Mucosa of rectum (tissue), 2 donors: ENCODE measurements at regions not wholly inside any gene's neighbourhood (a gene's known extent, or its start where the extent isn't known, plus 50 kb on each side); places are given as distances from the start of the nearest gene placed in this dataset.

Experiments
- H3K27ac ChIP-seq, 2 donors: one replicate each; pipeline ENCODE4 v1.7.0; 2013; ENCODE audit warnings: inconsistent platforms in 2 of 2, low read depth in 2 of 2, low read length in 2 of 2
- H3K27me3 ChIP-seq, 2 donors: one replicate each; pipeline ENCODE4 v1.7.0; 2013; ENCODE audit warnings: low read length in 2 of 2; ENCODE audit not compliant: control insufficient read depth in 2 of 2, insufficient read depth in 2 of 2
- H3K36me3 ChIP-seq, 2 donors: one replicate each; pipeline ENCODE4 v1.7.0; 2013; ENCODE audit warnings: low read length in 2 of 2; ENCODE audit not compliant: control insufficient read depth in 2 of 2, insufficient read depth in 2 of 2
- H3K4me1 ChIP-seq, 2 donors: one replicate each; pipeline ENCODE4 v1.7.0; 2013; ENCODE audit warnings: low read length in 2 of 2, mild to moderate bottlenecking in 1 of 2; ENCODE audit not compliant: control insufficient read depth in 2 of 2, insufficient read depth in 2 of 2
- H3K4me3 ChIP-seq, 2 donors: one replicate each; pipeline ENCODE4 v1.7.0; 2013; ENCODE audit warnings: low read length in 2 of 2
- H3K9ac ChIP-seq, 2 donors: one replicate each; pipeline ENCODE4 v1.7.0; 2013; ENCODE audit warnings: low read length in 2 of 2, low read depth in 1 of 2, mild to moderate bottlenecking in 1 of 2
- H3K9me3 ChIP-seq, 2 donors: one replicate each; pipeline ENCODE4 v1.7.0; 2013; ENCODE audit warnings: low read length in 2 of 2; ENCODE audit not compliant: control insufficient read depth in 2 of 2
- donor health status: healthy.
- donor health status: Normal muscosa, but diverticular disease.

GRCh38 chr14:34111953-34112352 lies 161.1 kb upstream of the EGLN3 start:
- no peak overlapping the region for H3K27ac ChIP-seq
- no peak overlapping the region for H3K4me3 ChIP-seq
- no peaks in the 10 kb centered on the region for H3K27me3 ChIP-seq
- no peak overlapping the region for H3K9ac ChIP-seq
- H3K9me3 ChIP-seq: no peaks in the 10 kb centered on the region
- no peaks in the 10 kb centered on the region for H3K36me3 ChIP-seq
- H3K4me1 ChIP-seq: no peaks in the 10 kb centered on the region

- no peaks in the 10 kb centered on the region for H3K4me1 ChIP-seq
- H3K4me3 ChIP-seq: no peak overlapping the region
- H3K9me3 ChIP-seq: no peaks in the 10 kb centered on the region
- H3K36me3 ChIP-seq: no peaks in the 10 kb centered on the region
- no peaks in the 10 kb centered on the region for H3K27me3 ChIP-seq
- H3K9ac ChIP-seq: no peak overlapping the region
- H3K27ac ChIP-seq: no peak overlapping the region
Measured at GRCh38 chr14:34111505-34111904, 160.6 kb upstream of the EGLN3 start.

GRCh38 chr14:34110531-34110930 lies 159.7 kb upstream of the EGLN3 start:
- no peaks in the 10 kb centered on the region for H3K9me3 ChIP-seq
- no peaks in the 10 kb centered on the region for H3K4me1 ChIP-seq
- no peaks in the 10 kb centered on the region for H3K27me3 ChIP-seq
- H3K9ac ChIP-seq: no peak overlapping the region
- no peak overlapping the region for H3K27ac ChIP-seq
- H3K4me3 ChIP-seq: no peak overlapping the region
- H3K36me3 ChIP-seq: no peaks in the 10 kb centered on the region

GRCh38 chr14:34107441-34107840 lies 156.6 kb upstream of the EGLN3 start:
- H3K9ac ChIP-seq: no peak overlapping the region
- H3K27me3 ChIP-seq: no peaks in the 10 kb centered on the region
- no peaks in the 10 kb centered on the region for H3K9me3 ChIP-seq
- no peaks in the 10 kb centered on the region for H3K36me3 ChIP-seq
- H3K27ac ChIP-seq: no peak overlapping the region
- H3K4me3 ChIP-seq: no peak overlapping the region
- H3K4me1 ChIP-seq: no peaks in the 10 kb centered on the region

GRCh38 chr14:34106310-34106709 lies 155.4 kb upstream of the EGLN3 start:
- Histone ChIP-seq H3K4me3 (no peak overlapping the region), H3K36me3 (no peaks in the 10 kb centered on the region), H3K27ac (no peak overlapping the region), H3K9me3 (no peaks in the 10 kb centered on the region), H3K4me1 (no peaks in the 10 kb centered on the region), H3K9ac (no peak overlapping the region), H3K27me3 (no peaks in the 10 kb centered on the region)

- Histone ChIP-seq H3K36me3 (no peaks in the 10 kb centered on the region), H3K27me3 (no peaks in the 10 kb centered on the region), H3K9ac (no peak overlapping the region), H3K9me3 (no peaks in the 10 kb centered on the region), H3K4me3 (no peak overlapping the region), H3K27ac (no peak overlapping the region), H3K4me1 (peaks cover 0 to under 1% of the 10 kb centered on the region in 2 donors)
Measured at GRCh38 chr14:34104489-34105397, 153.9 kb upstream of the EGLN3 start.

GRCh38 chr14:34103176-34103575 lies 152.3 kb upstream of the EGLN3 start:
- H3K4me1 ChIP-seq: peaks cover 4 to 5% of the 10 kb centered on the region in 2 donors
- no peak overlapping the region for H3K4me3 ChIP-seq
- H3K27ac ChIP-seq: no peak overlapping the region
- H3K36me3 ChIP-seq: no peaks in the 10 kb centered on the region
- no peak overlapping the region for H3K9ac ChIP-seq
- H3K27me3 ChIP-seq: no peaks in the 10 kb centered on the region
- no peaks in the 10 kb centered on the region for H3K9me3 ChIP-seq

GRCh38 chr14:34099635-34100034 lies 148.8 kb upstream of the EGLN3 start:
- peaks cover 4 to 7% of the 10 kb centered on the region in 2 donors for H3K4me1 ChIP-seq

GRCh38 chr14:34098985-34099349 lies 148.1 kb upstream of the EGLN3 start:
- Histone ChIP-seq H3K27me3 (no peaks in the 10 kb centered on the region), H3K36me3 (no peaks in the 10 kb centered on the region), H3K9me3 (no peaks in the 10 kb centered on the region), H3K4me1 (peaks cover 4 to 7% of the 10 kb centered on the region in 2 donors), H3K9ac (no peak overlapping the region), H3K4me3 (no peak overlapping the region), H3K27ac (no peak overlapping the region)

More at GRCh38 chr14:34099635-34100034, 148.8 kb upstream of the EGLN3 start:
- Histone ChIP-seq H3K27ac (no peak overlapping the region), H3K4me3 (no peak overlapping the region), H3K27me3 (no peaks in the 10 kb centered on the region), H3K9me3 (no peaks in the 10 kb centered on the region), H3K9ac (no peak overlapping the region), H3K36me3 (no peaks in the 10 kb centered on the region)

- no peaks in the 10 kb centered on the region for H3K36me3 ChIP-seq
- no peaks in the 10 kb centered on the region for H3K9me3 ChIP-seq
- H3K9ac ChIP-seq: no peak overlapping the region
- H3K4me1 ChIP-seq: peaks cover 4 to 7% of the 10 kb centered on the region in 2 donors
- H3K4me3 ChIP-seq: no peak overlapping the region
- no peaks in the 10 kb centered on the region for H3K27me3 ChIP-seq
- H3K27ac ChIP-seq: no peak overlapping the region
Measured at GRCh38 chr14:34098045-34098984, 147.4 kb upstream of the EGLN3 start.
